B cell (primary cell): ENCODE measurements at regions not wholly inside any gene's neighbourhood (a gene's known extent, or its start where the extent isn't known, plus 50 kb on each side); places are given as distances from the start of the nearest gene placed in this dataset.

Source experiments
- ATAC-seq: fragments of 200-7000 bp; cut with Tn5 transposase; one replicate; pipeline ENCODE4 v1.10.0; 2021; ENCODE audit warnings: low read depth, mild to moderate bottlenecking, moderate number of reproducible peaks, moderate library complexity
- CTCF ChIA-PET: fragments of 350-600 bp; sonication (Branson Sonifier 250); formaldehyde crosslinking; loops from one replicate; lab custom pipeline; 2021; ENCODE audit warnings: antibody characterized with exemption, inconsistent platforms; lab: Charles Lee
- POLR2A ChIA-PET: fragments of 350-600 bp; sonication (Branson Sonifier 250); formaldehyde crosslinking; loops from one replicate; lab custom pipeline; 2021; ENCODE audit warnings: antibody characterized with exemption; lab: Charles Lee
- DNase-seq: peaks from one replicate; pipeline ENCODE4 v3.0.0; 2013
- H2AFZ ChIP-seq: 2 replicates; pipeline ENCODE4 v1.6.1; 2012; ENCODE audit warnings: mild to moderate bottlenecking, low read depth, low read length; ENCODE audit not compliant: insufficient read depth, poor library complexity, severe bottlenecking
- H3K27ac ChIP-seq, 2 donors: 1 replicate in 1 of 2; 2 replicates in 1 of 2; pipeline ENCODE4 v1.5.1; 2012 to 2013; ENCODE audit warnings: low read length in 2 of 2, mild to moderate bottlenecking in 2 of 2, moderate library complexity in 1 of 2
- H3K27me3 ChIP-seq, 4 experiments: fragments of 200-600 bp in 1 of 4; sonication (generic) in 1 of 4; replicated peaks in 1 of 4; 1 replicate in 2 of 4; 2 replicates in 2 of 4; pipeline versions ENCODE4 v1.6.1 to v1.7.0; 2013 to 2016; ENCODE audit warnings: low read length in 3 of 4, mild to moderate bottlenecking in 2 of 4, mixed read lengths in 1 of 4, moderate library complexity in 1 of 4; ENCODE audit not compliant: insufficient read depth in 4 of 4, control insufficient read depth in 3 of 4; ENCODE audit errors: control extremely low read depth in 1 of 4
- H3K36me3 ChIP-seq, 2 experiments: replicated peaks in 1 of 2; 1 replicate in 1 of 2; 2 replicates in 1 of 2; pipeline versions ENCODE4 v1.6.1 to v1.7.1; 2013; ENCODE audit warnings: low read length in 1 of 2; ENCODE audit not compliant: insufficient read depth in 2 of 2, control insufficient read depth in 1 of 2; ENCODE audit errors: control extremely low read depth in 1 of 2, extremely low read depth in 1 of 2
- H3K4me1 ChIP-seq, 2 donors: fragments of 200-600 bp in 1 of 2; sonication (generic) in 1 of 2; 1 replicate in 1 of 2; 2 replicates in 1 of 2; pipeline versions ENCODE4 v1.5.1 to v1.6.1; 2013 to 2017; ENCODE audit warnings: low read length in 2 of 2; ENCODE audit not compliant: control insufficient read depth in 2 of 2, insufficient read depth in 2 of 2
- H3K4me2 ChIP-seq: replicated peaks from 2 replicates; pipeline ENCODE3; 2012; ENCODE audit warnings: mild to moderate bottlenecking, low read depth, low read length; ENCODE audit not compliant: poor library complexity, severe bottlenecking
- H3K4me3 ChIP-seq, 5 experiments: fragments of 200-600 bp in 1 of 5; sonication (generic) in 1 of 5; 1 replicate in 3 of 5; 2 replicates in 2 of 5; pipeline versions ENCODE4 v1.5.1 to v1.7.0; 2011 to 2016; ENCODE audit warnings: low read length in 4 of 5, mild to moderate bottlenecking in 4 of 5, low read depth in 2 of 5, control low read depth in 1 of 5, moderate library complexity in 1 of 5; ENCODE audit not compliant: insufficient read depth in 1 of 5; ENCODE audit errors: control extremely low read depth in 1 of 5, extremely low read depth in 1 of 5
- H3K79me2 ChIP-seq: fragments of 200-600 bp; sonication (generic); one replicate; pipeline ENCODE4 v1.6.0; 2016; ENCODE audit warnings: low read length; ENCODE audit not compliant: control insufficient read depth, insufficient read depth
- H3K9ac ChIP-seq: fragments of 200-600 bp; sonication (generic); 2 replicates; pipeline ENCODE4 v1.6.1; 2017; ENCODE audit warnings: mild to moderate bottlenecking, low read length, moderate library complexity
- H3K9me3 ChIP-seq, 3 donors: one replicate each; pipeline versions ENCODE4 v1.6.1 to v1.7.1; 2013; ENCODE audit warnings: low read length in 2 of 3; ENCODE audit not compliant: control insufficient read depth in 2 of 3, insufficient read depth in 1 of 3; ENCODE audit errors: control extremely low read depth in 1 of 3
- H4K20me1 ChIP-seq: 2 replicates; pipeline ENCODE4 v1.6.0; 2012; ENCODE audit warnings: mild to moderate bottlenecking, low read length; ENCODE audit not compliant: insufficient read depth, control insufficient read depth, poor library complexity, severe bottlenecking
- H3K27ac Mint-ChIP-seq: one replicate; pipeline ENCODE4 v1.8.0; 2021; ENCODE audit warnings: mixed read lengths
- H3K27me3 Mint-ChIP-seq: one replicate; pipeline ENCODE4 v1.8.0; 2021; ENCODE audit warnings: mixed read lengths
- H3K4me1 Mint-ChIP-seq: one replicate; pipeline ENCODE4 v1.8.0; 2021; ENCODE audit warnings: mixed read lengths
- H3K4me3 Mint-ChIP-seq: one replicate; pipeline ENCODE4 v1.8.0; 2021; ENCODE audit warnings: mixed read lengths
- H3K9me3 Mint-ChIP-seq: one replicate; pipeline ENCODE4 v1.8.0; 2022; ENCODE audit warnings: mixed read lengths; ENCODE audit not compliant: insufficient read depth
- CTCF ChIP-seq: fragments of 200-600 bp; IDR thresholded peaks from one replicate; pipeline ENCODE4 v1.8.0; 2022; ENCODE audit warnings: antibody characterized with exemption, mild to moderate bottlenecking
- EZH2 ChIP-seq: IDR thresholded peaks from 2 replicates; pipeline ENCODE4 v1.6.1; 2012; ENCODE audit warnings: borderline replicate concordance, low read depth, mild to moderate bottlenecking, moderate library complexity, low read length; ENCODE audit not compliant: insufficient read depth, poor library complexity, severe bottlenecking
- WGBS: methylation state at CpG from one replicate; pipeline ENCODE4 v1.1.5; 2013; ENCODE audit warnings: missing lambda C conversion rate; ENCODE audit not compliant: insufficient coverage; 5-methylcytosine and 5-hydroxymethylcytosine counted together
- intact Hi-C: fragments of 100-400 bp; cut with micrococcal nuclease; formaldehyde crosslinking; loops from one replicate; pipeline ENCODE4 v1.10.0; 2022

GRCh38 chr1:199167460-199167859 lies 528.6 kb downstream of the PTPRC start:
- ATAC-seq (no peak), DNase-seq (no peak)
- peaks cover 0 to 16% (median 3%) of the 10 kb centered on the region in 4 experiments for H3K27me3 ChIP-seq
- WGBS = no CpG with 5 or more reads among the region's 3 CpGs
- no peak overlapping the region for H3K27ac ChIP-seq
- no peak overlapping the region for H3K4me2 ChIP-seq
- H3K4me1 ChIP-seq = peaks cover 3 to 7% of the 10 kb centered on the region in 2 donors
- no peaks in the 10 kb centered on the region for H3K9me3 ChIP-seq
- ChIA-PET CTCF (no interaction called here), POLR2A (no interaction called here)
- H3K4me3 ChIP-seq = no peak overlapping the region
- no peaks in the 10 kb centered on the region for H3K79me2 ChIP-seq
- H3K9ac ChIP-seq = no peak overlapping the region
- H4K20me1 ChIP-seq = no peaks in the 10 kb centered on the region
- H3K36me3 ChIP-seq = no peaks in the 10 kb centered on the region
- H3K27ac Mint-ChIP-seq = no peak overlapping the region
- H3K4me1 Mint-ChIP-seq = peaks cover 8% of the 10 kb centered on the region
- no peak overlapping the region for H3K4me3 Mint-ChIP-seq
- peaks cover 31% of the 10 kb centered on the region for H3K27me3 Mint-ChIP-seq
- intact Hi-C loops = no loop called here
- H3K9me3 Mint-ChIP-seq = no peaks in the 10 kb centered on the region
- H2AFZ ChIP-seq = no peak overlapping the region
- TF ChIP-seq EZH2 (no peak), CTCF (no peak)

GRCh38 chr1:199168888-199169585 lies 530.2 kb downstream of the PTPRC start:
- Mint-ChIP-seq H3K4me1 (peaks cover 22% of the 10 kb centered on the region), H3K9me3 (no peaks in the 10 kb centered on the region), H3K4me3 (no peak overlapping the region), H3K27ac (no peak overlapping the region), H3K27me3 (peaks cover 19% of the 10 kb centered on the region)
- TF ChIP-seq EZH2 = no peak
- no peak for TF ChIP-seq CTCF
- Histone ChIP-seq H3K4me3 (no peak overlapping the region), H3K4me1 (peaks cover 16 to 22% of the 10 kb centered on the region in 2 donors), H3K27me3 (peaks cover 0 to 10% (median 3%) of the 10 kb centered on the region in 4 experiments), H3K9me3 (no peaks in the 10 kb centered on the region), H3K79me2 (no peaks in the 10 kb centered on the region), H4K20me1 (no peaks in the 10 kb centered on the region), H3K36me3 (no peaks in the 10 kb centered on the region), H2AFZ (no peak overlapping the region), H3K27ac (no peak overlapping the region), H3K4me2 (no peak overlapping the region), H3K9ac (no peak overlapping the region)
- DNase-seq (no peak), ATAC-seq (no peak)
- WGBS = no CpG with 5 or more reads among the region's 2 CpGs
- intact Hi-C loops = no loop called here
- ChIA-PET POLR2A (no interaction called here), CTCF (interaction anchor here (0.7 to 1.0 kb wide), 2 partner anchors 16 to 211 kb away, joined by 3 read pairs; no protein-coding TSS in a partner anchor)
